MM.1S (cell line): ENCODE measurements at regions not wholly inside any gene's neighbourhood (a gene's known extent, or its start where the extent isn't known, plus 50 kb on each side); places are given as distances from the start of the nearest gene placed in this dataset.

ENCODE experiments used
- DNase-seq: peaks from one replicate; pipeline ENCODE4 v3.0.0-alpha.2; 2015
- H2AFZ ChIP-seq: fragments of 300-600 bp; sonication (generic); 2 replicates; pipeline ENCODE4 v1.6.0; 2016; ENCODE audit warnings: antibody characterized with exemption, low read length
- H3F3A ChIP-seq: fragments of 300-600 bp; sonication (generic); 2 replicates; pipeline ENCODE4 v1.6.1; 2016; ENCODE audit warnings: mild to moderate bottlenecking, antibody characterized with exemption, low read length, moderate library complexity, mixed read lengths; ENCODE audit not compliant: insufficient read depth
- H3K27ac ChIP-seq: fragments of 300-600 bp; sonication (generic); 2 replicates; pipeline ENCODE4 v1.5.1; 2016; ENCODE audit warnings: mild to moderate bottlenecking, low read length
- H3K27me3 ChIP-seq: fragments of 300-600 bp; sonication (generic); replicated peaks from 2 replicates; pipeline ENCODE4 v1.6.0; 2016; ENCODE audit warnings: low read length; ENCODE audit not compliant: insufficient read depth
- H3K36me3 ChIP-seq: fragments of 300-600 bp; sonication (generic); replicated peaks from 2 replicates; pipeline ENCODE4 v1.6.1; 2016; ENCODE audit warnings: mild to moderate bottlenecking, low read length, mixed read lengths; ENCODE audit not compliant: insufficient read depth
- H3K4me1 ChIP-seq: fragments of 300-600 bp; sonication (generic); 2 replicates; pipeline ENCODE4 v1.6.1; 2016; ENCODE audit warnings: low read length, mixed read lengths
- H3K4me2 ChIP-seq: fragments of 300-600 bp; sonication (generic); 2 replicates; pipeline ENCODE4 v1.6.0; 2016; ENCODE audit warnings: low read depth, low read length
- H3K4me3 ChIP-seq: fragments of 300-600 bp; sonication (generic); 2 replicates; pipeline ENCODE4 v1.5.1; 2016; ENCODE audit warnings: low read length, mixed read lengths
- H3K79me2 ChIP-seq: fragments of 300-600 bp; sonication (generic); 2 replicates; pipeline ENCODE4 v1.6.1; 2016; ENCODE audit warnings: mixed run types, low read length, mixed read lengths
- H3K9ac ChIP-seq: fragments of 300-600 bp; sonication (generic); 2 replicates; pipeline ENCODE4 v1.6.1; 2016; ENCODE audit warnings: low read length, mixed read lengths
- H3K9me2 ChIP-seq: fragments of 300-600 bp; sonication (generic); replicated peaks from 2 replicates; pipeline ENCODE4 v1.6.1; 2016; ENCODE audit warnings: mild to moderate bottlenecking, low read length, mixed read lengths; ENCODE audit not compliant: insufficient read depth
- H3K9me3 ChIP-seq: fragments of 300-600 bp; sonication (generic); replicated peaks from 2 replicates; pipeline ENCODE4 v1.6.1; 2016; ENCODE audit warnings: mild to moderate bottlenecking, low read length, mixed read lengths; ENCODE audit not compliant: insufficient read depth
- H4K20me1 ChIP-seq: fragments of 300-600 bp; sonication (generic); 2 replicates; pipeline ENCODE4 v1.6.1; 2016; ENCODE audit warnings: mild to moderate bottlenecking, low read length, moderate library complexity, mixed read lengths; ENCODE audit not compliant: insufficient read depth
- EZH2 ChIP-seq: fragments of 300-600 bp; sonication (generic); optimal IDR thresholded peaks from 2 replicates; pipeline ENCODE3; 2017; ENCODE audit warnings: low read depth, mild to moderate bottlenecking, antibody characterized with exemption, low read length, mixed read lengths
- EZH2phosphoT487 ChIP-seq: fragments of 300-600 bp; sonication (generic); IDR thresholded peaks from 2 replicates; pipeline ENCODE4 v1.6.1; 2018; ENCODE audit warnings: antibody characterized with exemption, low read length
- TF ChIP-seq, protein P1 (sequence below): fragments of 300-600 bp; sonication (generic); IDR thresholded peaks from 2 replicates; pipeline ENCODE4 v1.5.1; 2016; ENCODE audit warnings: antibody characterized with exemption, low read length, mixed read lengths

DNA sequence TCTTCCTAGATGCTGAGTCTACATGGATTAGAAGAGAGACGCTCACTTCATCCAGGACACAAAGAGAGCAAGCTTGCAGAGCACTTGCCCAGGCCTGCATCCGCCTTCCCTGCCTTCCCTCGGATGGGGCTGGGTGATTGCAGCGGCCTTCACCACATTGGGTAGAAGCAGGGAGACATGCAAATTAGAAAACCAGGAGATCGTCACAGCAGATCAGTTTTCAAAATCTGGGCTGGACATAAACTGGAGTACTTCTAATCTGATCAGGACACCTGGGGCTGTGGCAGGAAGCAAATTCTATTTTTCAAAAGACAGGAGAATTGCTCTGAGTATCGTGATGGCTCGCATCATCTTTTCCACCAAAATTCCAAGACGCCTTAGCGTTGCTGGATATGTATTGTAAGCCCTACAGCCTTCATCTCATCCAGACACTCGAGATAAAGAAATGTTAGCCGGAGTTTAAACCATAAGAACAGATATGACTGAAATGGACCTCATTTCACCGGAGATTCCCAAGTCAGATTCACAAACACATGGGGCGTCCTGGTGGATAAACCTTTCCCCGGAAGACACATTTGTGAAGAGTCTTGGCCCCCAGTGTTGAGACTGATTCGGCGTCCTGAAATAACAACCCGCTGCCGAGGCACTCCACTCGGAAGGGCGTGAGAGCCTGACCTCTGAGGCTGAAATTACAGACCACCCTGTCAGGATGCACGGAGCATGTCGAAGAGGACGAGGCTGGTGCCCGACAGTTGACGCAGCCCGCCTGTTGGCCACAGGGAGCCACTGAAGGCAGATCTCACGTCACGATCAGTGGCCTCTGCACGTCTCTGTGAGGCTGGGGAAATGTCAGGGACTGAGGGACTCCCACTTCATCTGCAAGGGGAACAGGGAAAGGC lies 91.2 kb upstream of the PARD3 start:
- Histone ChIP-seq H3F3A (no peaks in the 10 kb centered on the region), H3K27ac (no peak overlapping the region), H3K36me3 (no peaks in the 10 kb centered on the region), H3K9ac (no peak overlapping the region), H2AFZ (no peak overlapping the region), H3K4me3 (no peak overlapping the region), H3K4me1 (no peaks in the 10 kb centered on the region), H4K20me1 (no peaks in the 10 kb centered on the region), H3K9me2 (no peaks in the 10 kb centered on the region), H3K9me3 (no peaks in the 10 kb centered on the region), H3K4me2 (no peak overlapping the region), H3K79me2 (no peaks in the 10 kb centered on the region), H3K27me3 (no peaks in the 10 kb centered on the region)
- TF ChIP-seq, protein P1, sequence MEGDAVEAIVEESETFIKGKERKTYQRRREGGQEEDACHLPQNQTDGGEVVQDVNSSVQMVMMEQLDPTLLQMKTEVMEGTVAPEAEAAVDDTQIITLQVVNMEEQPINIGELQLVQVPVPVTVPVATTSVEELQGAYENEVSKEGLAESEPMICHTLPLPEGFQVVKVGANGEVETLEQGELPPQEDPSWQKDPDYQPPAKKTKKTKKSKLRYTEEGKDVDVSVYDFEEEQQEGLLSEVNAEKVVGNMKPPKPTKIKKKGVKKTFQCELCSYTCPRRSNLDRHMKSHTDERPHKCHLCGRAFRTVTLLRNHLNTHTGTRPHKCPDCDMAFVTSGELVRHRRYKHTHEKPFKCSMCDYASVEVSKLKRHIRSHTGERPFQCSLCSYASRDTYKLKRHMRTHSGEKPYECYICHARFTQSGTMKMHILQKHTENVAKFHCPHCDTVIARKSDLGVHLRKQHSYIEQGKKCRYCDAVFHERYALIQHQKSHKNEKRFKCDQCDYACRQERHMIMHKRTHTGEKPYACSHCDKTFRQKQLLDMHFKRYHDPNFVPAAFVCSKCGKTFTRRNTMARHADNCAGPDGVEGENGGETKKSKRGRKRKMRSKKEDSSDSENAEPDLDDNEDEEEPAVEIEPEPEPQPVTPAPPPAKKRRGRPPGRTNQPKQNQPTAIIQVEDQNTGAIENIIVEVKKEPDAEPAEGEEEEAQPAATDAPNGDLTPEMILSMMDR: no peak
- TF ChIP-seq EZH2: no peak
- TF ChIP-seq EZH2phosphoT487: no peak
- DNase-seq: no peak

DNA sequence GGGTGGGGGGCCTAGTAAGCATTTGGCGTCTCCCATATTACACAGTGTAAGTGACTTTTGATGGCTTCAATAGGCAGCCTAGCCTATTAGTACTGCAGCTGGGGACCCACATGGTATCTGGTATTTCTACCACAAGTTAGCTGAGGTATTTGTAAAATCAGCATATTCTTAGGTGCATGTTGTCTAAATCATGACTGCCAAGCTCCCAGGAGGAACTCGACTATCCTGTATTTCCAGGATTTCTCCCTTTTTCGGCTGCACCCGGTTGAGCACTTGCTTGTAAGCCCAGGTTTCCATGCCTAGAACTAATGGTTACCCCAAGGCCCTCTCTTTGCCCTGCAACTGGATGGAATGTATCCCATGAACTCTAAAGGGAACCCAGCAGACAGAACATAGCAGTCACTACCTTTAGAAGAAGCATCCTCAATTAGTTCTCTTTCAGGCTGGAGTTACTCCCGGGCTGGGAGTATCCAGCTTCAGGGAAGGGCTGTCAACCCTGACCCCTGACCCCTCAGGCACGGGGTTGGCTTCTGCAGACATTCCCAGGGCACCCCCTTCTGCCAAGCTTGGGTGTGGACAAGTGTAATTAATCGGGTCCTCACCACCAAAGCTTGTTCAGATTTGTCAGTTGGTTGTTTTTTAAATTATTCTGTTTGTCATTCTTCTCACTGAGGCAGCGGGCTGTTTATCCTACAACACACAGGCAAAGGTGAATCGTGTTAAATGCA lies 90.3 kb upstream of the PARD3 start:
- H3K9ac ChIP-seq: no peak overlapping the region
- H3K36me3 ChIP-seq: no peaks in the 10 kb centered on the region
- H3K4me2 ChIP-seq: no peak overlapping the region
- H3K9me3 ChIP-seq: no peaks in the 10 kb centered on the region
- no peaks in the 10 kb centered on the region for H4K20me1 ChIP-seq
- H2AFZ ChIP-seq: no peak overlapping the region
- H3K79me2 ChIP-seq: no peaks in the 10 kb centered on the region
- no peak for TF ChIP-seq EZH2
- TF ChIP-seq, protein P1: no peak
- no peak for TF ChIP-seq EZH2phosphoT487
- no peaks in the 10 kb centered on the region for H3F3A ChIP-seq
- H3K27ac ChIP-seq: no peak overlapping the region
- no peak for DNase-seq
- H3K4me3 ChIP-seq: no peak overlapping the region
- H3K27me3 ChIP-seq: no peaks in the 10 kb centered on the region
- H3K9me2 ChIP-seq: no peaks in the 10 kb centered on the region
- H3K4me1 ChIP-seq: no peaks in the 10 kb centered on the region

DNA sequence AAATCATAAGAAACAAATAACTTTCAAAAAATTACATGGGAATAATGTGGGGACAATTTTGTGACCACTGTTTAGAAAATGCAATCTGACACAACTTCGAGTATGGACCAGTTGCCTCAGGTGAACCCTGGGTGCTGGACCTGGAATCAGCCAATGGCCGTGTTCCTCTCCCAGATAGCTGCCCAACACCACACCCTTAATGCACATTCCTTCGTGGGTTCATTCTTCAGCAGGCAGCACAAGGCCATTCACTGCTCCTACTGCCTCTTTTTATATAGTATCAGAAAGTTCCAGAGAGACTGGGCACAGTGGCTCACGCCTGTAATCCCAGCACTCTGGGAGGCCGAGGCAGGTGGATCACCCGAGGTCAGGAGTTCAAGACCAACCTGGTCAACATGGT lies 89.1 kb upstream of the PARD3 start:
- no peaks in the 10 kb centered on the region for H3K79me2 ChIP-seq
- H3K4me1 ChIP-seq: no peaks in the 10 kb centered on the region
- H2AFZ ChIP-seq: no peak overlapping the region
- no peak overlapping the region for H3K9ac ChIP-seq
- no peaks in the 10 kb centered on the region for H3K27me3 ChIP-seq
- no peak overlapping the region for H3K4me2 ChIP-seq
- no peak overlapping the region for H3K27ac ChIP-seq
- no peaks in the 10 kb centered on the region for H3K36me3 ChIP-seq
- no peaks in the 10 kb centered on the region for H3K9me2 ChIP-seq
- DNase-seq: no peak
- TF ChIP-seq EZH2 (no peak), EZH2phosphoT487 (no peak)
- TF ChIP-seq, protein P1: no peak
- H3K4me3 ChIP-seq: no peak overlapping the region
- no peaks in the 10 kb centered on the region for H3K9me3 ChIP-seq
- H3F3A ChIP-seq: no peaks in the 10 kb centered on the region
- no peaks in the 10 kb centered on the region for H4K20me1 ChIP-seq
